GM21423 (cell line): ENCODE measurements at regions not wholly inside any gene's neighbourhood (a gene's known extent, or its start where the extent isn't known, plus 50 kb on each side); places are given as distances from the start of the nearest gene placed in this dataset.
A peak's percentile ranks its signal among the peaks of the same experiment; 100 is the strongest.

Experiments used
- ATAC-seq: cut with Tn5 transposase; IDR thresholded peaks from one replicate; pipeline ENCODE4 v1.9.1; 2021; ENCODE audit warnings: mild to moderate bottlenecking, moderate library complexity; ENCODE audit not compliant: unreplicated experiment

DNA sequence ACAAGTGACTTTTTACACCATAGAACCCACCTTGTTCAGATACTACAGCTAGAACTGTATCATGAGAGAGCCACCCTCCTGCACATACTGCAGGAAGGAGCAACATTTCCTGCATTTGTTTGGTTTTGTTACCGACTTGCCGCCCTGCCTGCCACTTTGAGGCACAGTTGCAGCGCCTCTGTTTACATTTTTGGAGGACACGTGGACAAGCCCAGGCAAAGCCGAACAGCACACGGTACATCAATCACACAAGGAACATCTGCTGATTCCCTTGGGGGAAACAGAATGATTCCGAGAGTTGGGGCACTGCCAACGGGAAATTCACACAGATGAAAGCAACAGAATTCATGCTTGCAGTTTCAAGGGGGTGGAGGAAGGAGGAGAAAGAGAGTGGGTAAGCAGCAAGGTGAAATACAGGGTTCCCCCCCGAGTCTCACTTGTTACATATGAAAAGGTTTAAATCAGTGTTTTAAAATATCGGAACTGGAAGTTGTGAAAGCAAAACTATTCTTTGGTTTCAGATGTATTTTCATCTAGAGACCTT, 110.7 kb downstream of the BTG1 start:
- ATAC-seq: peak; percentile 75

GRCh38 chr12:92034083-92034482, 111.6 kb downstream of the BTG1 start:
- no peak for ATAC-seq

DNA sequence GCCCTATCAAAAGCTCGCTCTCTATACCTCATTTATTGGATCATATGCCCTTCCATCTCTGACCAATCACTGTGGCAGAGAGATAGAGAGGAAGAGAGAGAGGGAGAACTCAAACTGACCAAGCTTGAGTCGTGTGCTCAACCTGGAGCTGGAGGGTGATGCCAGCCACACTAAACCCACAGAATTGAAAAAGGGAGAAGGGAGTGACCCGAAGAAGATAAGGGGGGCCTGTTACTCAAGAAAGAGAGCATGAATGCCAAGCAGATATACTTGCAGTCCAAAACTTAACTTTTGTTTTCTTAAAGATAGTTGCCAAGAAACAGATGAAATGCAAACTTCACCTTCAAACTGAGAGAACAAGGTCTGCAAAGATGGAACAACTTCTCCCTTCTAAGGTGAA, 112.7 kb downstream of the BTG1 start:
- ATAC-seq: no peak

DNA sequence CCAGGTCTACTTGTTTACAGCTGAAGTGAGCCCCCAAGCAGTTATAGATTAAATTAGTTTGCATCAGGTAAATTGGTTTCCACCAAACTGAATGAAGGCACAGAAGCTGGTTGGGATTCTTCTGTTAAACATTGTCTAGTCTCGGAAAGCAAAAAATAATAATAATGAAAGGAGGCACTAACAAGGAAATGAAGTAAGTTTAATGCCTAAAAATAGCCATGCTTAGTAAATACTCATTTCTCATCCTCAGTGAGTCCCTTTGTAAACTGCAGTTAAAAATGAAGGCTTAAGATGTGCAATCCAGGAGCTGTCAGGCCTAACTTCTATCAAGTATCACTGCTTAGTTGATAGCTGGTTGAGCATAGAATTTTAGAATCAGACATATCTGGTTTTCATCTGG, 113.5 kb downstream of the BTG1 start:
- ATAC-seq: no peak

- ATAC-seq: peak; percentile 71
These were observed 115.0 kb downstream of the BTG1 start for GRCh38 chr12:92030618-92031017.

GRCh38 chr12:92029902-92030586, 115.6 kb downstream of the BTG1 start:
- no peak for ATAC-seq

DNA sequence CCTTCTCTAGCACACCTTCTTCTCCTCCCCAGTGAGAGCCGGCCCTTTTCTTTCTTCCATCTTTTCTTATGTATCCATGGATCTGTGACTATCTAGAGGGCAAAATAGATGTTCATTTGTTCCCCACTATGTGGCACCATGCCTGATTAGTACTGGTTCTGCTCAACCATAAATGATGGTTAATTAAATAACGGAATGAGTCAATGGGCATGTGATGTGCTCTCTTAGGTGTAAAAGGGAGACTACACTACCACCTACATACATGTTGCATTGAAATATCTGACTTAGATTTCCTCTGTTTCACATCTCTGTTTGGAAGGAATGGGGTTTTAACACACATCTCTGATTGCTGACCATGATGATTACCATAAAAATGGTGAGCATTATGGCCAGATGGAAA, 116.5 kb downstream of the BTG1 start:
- ATAC-seq: no peak

GRCh38 chr12:92028441-92028709, 117.3 kb downstream of the BTG1 start:
- no peak for ATAC-seq

GRCh38 chr12:92027701-92028440, 117.8 kb downstream of the BTG1 start:
- ATAC-seq: no peak

GRCh38 chr12:92027243-92027642, 118.4 kb downstream of the BTG1 start:
- ATAC-seq: no peak

DNA sequence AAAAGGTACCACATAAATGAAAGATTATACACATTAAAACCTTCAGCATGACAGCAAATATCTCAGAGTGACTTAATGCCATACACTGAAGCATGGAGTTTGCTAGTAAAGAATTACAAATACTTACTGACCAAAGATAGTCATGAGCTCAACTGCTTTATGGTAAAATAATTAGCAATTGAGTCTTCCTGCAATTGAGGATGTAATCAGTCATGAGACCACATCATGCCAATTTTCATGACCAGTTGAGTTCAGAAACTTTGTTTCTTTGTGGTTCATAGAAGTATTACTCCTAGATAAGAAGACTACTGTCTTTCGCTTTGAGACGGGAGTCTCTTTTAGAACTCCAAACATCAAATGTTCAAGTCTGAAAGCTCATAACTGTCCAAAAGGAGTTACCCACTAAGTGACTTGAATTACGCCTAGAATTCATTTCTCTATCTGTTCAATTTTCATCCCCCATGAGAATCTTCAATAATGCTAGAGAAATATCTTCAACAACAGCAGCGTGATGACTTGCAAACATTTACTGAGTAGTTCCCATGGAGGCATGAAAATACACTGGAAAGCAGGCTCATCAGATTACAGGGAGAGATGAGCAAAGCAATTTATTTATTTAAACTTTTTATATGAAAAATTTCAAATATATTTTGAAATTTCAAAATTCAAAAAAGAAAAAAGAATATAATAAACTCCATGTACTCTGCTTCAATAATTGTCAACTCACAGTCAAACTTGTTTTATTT, 120.0 kb downstream of the BTG1 start:
- no peak for ATAC-seq

- ATAC-seq: no peak
These were observed 123.6 kb downstream of the BTG1 start for GRCh38 chr12:92022093-92022492.

DNA sequence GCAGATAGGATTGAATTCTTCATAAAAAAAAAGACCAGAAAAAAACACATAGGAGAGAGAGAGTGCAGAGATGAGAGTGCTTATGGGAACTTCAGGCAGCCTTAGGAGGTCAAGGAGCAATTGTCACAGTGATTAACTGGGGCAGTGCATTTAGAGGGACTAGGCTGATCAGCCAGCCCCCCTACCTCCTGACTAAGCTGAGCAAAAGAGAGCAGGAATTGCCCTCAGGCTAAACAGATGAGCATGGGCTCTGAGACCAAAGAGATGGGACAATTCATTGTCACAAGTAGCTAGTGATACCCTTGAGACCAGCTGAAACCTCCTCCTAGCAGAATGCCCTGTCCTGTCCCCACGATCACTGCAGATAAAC, 124.0 kb downstream of the BTG1 start:
- ATAC-seq: no peak

DNA sequence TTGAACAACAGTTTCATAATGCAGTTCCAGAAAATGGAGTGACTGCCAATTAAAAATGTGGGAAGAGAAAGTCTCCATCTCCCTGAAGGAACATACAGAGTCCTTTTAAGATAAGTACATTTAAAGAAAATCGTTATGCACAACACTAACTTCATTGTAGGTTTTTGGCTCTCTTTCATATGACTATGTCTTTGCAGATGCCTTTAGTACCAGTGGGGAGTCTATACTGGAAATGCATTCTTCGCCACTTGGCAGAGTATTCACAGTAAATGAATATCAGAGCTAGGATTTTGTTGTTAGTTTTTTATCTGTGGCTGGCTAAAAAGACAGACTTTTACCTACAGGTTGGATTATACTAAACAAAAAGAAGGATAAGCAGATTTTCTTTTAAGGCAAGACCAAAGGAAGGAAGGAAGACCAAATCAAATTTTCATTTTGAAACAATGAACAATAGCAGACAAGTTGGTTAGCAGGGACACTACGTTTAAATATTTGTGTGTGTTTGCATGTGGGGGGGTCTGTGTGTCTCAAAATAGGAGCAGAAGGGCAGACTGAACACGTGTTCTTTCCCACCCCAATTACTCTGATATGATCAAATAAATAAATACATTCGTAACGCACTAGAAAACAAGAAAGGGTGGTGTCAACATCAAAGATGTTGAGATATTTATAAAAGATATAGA, 124.5 kb downstream of the BTG1 start:
- no peak for ATAC-seq

- no peak for ATAC-seq
These were observed 126.0 kb downstream of the BTG1 start for GRCh38 chr12:92019491-92020277.

DNA sequence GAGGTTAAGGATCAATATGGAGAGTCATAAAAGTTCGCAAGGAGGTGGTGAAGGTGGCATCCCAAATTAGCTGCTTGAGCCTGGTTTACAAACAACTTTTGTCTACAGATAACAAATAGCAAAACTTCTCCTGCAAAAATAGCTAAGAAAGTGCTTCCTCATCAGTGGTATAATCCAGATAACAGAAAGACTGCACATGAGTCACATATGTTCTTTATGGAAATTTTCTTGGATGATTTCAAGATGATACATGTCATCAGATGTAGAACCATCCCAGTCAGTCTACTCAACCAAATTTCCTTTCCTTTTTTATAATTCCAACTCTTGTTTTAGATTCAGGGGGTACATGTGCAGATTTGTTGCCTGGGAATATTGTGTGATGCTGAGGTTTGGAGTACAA, 133.0 kb downstream of the BTG1 start:
- no peak for ATAC-seq

DNA sequence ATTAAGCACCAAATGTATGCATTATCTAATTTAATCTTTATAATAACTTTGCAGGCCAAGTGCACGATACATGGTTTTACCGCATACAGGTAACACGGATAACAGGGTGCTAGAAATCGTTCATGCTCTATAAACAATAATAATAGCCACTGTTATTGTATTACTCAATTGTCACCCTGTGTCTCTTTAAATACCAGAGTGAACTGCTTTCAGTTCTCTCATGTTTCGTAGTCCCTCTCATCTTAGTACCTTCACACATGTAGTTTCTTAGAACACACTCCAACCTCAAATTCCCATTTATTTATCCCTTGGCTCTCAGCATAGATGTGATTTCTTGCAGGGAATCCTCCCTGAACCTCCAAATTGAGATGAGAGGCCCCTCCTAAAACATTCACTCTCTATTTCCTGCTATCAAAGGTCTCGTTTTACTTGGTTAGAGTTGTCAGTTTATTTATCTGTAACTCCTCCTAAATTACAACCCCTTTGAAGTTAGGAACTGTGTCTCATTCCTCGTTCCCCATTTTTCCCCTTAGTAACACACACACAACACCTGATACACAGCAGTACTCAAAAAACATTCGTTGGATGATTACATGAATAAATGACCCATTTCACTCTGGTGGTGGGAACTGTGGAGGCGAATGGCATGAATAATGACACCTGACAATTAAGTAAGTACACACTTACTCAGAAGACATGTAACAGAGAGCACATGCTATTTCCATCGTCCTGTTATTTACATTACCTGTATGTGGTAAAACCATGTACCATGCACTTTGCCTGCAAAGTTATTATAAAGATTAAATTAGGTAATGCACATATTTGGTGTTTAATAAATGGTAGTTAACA, 134.6 kb downstream of the BTG1 start:
- ATAC-seq: no peak

- no peak for ATAC-seq
These were observed 135.3 kb downstream of the BTG1 start for GRCh38 chr12:92010368-92010767.

DNA sequence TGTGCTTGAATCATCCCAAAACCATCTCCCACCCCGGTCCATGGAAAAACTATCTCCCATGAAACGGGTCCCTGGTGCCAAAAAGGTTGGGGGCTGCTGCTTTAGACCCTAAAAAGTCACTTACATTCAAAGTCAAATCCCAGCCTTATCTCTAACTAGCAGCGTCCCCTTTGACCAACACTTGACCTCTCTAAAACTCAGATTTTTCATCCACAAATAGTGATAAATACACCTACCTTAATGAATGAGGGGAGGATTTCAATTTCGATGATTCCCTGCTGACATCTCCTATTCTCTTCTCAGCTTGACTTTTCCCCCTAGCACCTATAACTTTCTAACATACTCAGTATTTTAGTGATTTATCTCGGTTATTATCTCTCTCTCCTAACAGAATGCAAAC, 137.3 kb downstream of the BTG1 start:
- no peak for ATAC-seq

DNA sequence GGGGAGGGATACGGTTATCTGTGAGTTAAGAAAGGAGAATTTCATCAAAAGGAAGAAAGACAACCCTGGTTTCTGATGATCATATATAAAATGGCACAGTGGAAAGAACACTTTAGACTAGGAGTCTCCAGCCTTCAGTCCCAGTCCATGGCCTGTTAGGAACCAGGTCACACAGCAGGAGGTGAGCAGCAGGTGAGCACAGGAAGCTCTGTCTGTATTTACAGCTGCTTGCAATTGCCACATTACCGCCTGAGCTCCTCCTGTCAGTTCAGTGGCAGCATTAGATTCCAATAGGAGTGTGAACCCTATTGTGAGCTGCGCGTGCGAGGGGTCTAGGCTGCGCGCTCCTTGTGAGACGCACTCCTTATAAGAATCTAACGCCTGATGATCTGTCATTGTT, 137.9 kb downstream of the BTG1 start:
- no peak for ATAC-seq
